ENCODE measurements at regions not wholly inside any gene's neighbourhood (a gene's known extent, or its start where the extent isn't known, plus 50 kb on each side); places are given as distances from the start of the nearest gene placed in this dataset.
"Not testable (repeated sequence)": the region's sequence is repeated elsewhere in the genome, so short reads cannot be mapped to it uniquely, and the experiment has no call there.

DNA sequence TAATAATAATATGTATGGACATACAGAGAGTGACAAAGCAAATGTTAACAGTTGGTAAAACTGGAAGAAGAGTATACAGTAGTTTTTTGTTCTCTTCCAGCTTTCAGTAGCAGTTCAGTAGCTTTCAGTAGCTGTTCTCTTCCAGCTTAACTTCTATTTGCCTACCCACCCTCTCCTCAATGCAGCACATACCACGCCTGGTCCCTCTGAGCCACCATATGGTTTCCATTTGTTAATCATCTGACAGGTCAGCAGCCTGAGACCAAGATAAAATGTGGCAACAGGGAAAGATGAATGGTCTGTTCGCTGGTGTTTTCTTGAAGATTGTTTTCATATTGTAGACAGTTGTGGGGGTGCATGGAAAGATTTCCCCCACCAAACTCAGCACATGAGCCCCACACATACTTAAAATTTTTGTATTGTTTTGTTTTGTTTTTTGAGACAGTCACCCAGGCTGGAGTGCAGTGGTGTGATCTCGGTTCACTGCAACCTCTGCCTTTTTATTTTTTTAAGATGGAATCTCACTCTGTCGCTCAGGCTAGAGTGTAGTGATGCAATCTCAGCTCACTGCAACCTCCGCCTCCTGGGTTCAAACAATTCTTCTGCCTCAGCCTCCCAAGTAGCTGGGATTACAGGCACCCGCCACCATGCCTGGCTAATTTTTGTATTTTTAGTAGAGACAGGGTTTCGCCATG, 56.8 kb downstream of the ATP6V0E2 start:
- intact Hi-C loops (cut with DNase I; ENCODE audit: low total_unique reads); H3K4me1 ChIP-seq; H3K9me3 ChIP-seq; H3K27ac ChIP-seq; H3K27me3 ChIP-seq; in situ Hi-C loops (cut with MboI; ENCODE audit: low pct_ligation_motif_present in 1 of 4, low pct_unique_long_range_greater_than_20kb in 1 of 4, low sequenced_read_pairs in 3 of 4); DNase-seq; H3K4me3 ChIP-seq; H3K36me3 ChIP-seq: not testable (repeated sequence)
- WGBS, 2 donors (ENCODE audit: low coverage in 1 of 2) = 42 to 70% methylated on average over 2 to 7 of the region's 7 CpGs

DNA sequence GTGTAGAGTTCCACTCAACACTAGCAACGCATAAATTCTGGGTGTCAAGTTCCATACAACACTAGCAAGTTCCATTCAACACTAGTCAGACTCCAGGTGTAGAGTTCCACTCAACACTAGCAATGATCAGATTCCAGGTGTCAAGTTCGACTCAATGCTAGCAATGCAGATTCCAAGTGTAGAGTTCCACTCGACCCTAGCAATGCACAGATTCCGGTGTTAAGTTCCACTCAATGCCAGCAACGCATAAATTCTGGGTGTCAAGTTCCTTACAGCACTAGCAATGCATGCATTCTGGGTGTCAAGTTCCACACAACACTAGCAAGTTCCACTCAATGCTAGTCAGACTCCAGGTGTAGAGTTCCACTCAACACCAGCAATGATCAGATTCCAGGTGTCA, 60.0 kb downstream of the ATP6V0E2 start:
- H3K27ac ChIP-seq; H3K36me3 ChIP-seq; H3K27me3 ChIP-seq; DNase-seq; intact Hi-C loops (cut with DNase I; ENCODE audit: low total_unique reads); H3K9me3 ChIP-seq; H3K4me1 ChIP-seq; H3K4me3 ChIP-seq; in situ Hi-C loops (cut with MboI; ENCODE audit: low pct_ligation_motif_present in 1 of 4, low pct_unique_long_range_greater_than_20kb in 1 of 4, low sequenced_read_pairs in 3 of 4): not testable (repeated sequence)
- 33% methylated on average over 1 of the region's 5 CpGs; no CpG with 5 or more reads in 1 of the 2 donors for WGBS, 2 donors (ENCODE audit: low coverage in 1 of 2)

DNA sequence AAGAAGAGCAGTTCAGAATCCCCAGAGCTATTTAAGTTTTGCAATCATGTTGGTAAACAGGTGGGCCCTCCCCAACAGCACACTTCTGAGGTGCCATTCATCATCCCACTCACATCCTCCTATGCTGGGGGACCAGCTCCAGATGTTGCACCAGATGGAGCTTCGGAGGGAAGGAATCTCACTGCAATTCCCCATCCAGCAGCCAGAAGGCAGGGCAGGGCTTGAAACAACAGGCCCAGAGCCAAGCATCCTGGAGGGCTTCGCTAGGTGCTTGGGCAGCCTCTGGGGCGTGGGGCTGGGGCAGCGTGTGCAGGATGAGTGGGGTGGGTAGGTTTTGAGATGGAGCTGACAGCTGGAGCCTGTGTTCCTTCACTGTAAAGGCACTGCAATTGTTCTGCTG, 73.6 kb downstream of the ATP6V0E2 start:
- H3K9me3 ChIP-seq; H3K27me3 ChIP-seq; H3K27ac ChIP-seq; H3K4me1 ChIP-seq; DNase-seq; H3K4me3 ChIP-seq; H3K36me3 ChIP-seq; in situ Hi-C loops (cut with MboI; ENCODE audit: low pct_ligation_motif_present in 1 of 4, low pct_unique_long_range_greater_than_20kb in 1 of 4, low sequenced_read_pairs in 3 of 4); intact Hi-C loops (cut with DNase I; ENCODE audit: low total_unique reads): not testable (repeated sequence)
- no CpG with 5 or more reads among the region's 4 CpGs for WGBS, 2 donors (ENCODE audit: low coverage in 1 of 2)

DNA sequence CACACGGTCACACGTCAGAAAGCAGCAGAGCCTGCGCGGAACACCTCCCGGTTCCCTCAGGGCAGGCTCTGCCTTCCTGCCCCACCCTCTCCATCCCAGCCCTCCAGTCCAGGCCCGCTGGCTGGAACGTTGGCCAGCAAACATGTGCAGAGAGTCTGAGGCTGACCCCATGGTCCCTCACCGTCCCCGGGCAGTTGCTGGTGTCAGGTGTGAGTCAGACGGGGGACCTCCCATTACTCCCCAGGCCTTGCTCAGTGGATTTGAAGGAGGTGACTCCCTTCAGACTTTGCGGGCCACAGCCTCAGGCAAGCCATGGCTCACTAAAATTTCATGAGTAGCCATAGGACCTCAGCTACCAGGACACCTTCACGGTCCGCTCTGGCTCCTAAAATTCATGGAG, 74.7 kb downstream of the ATP6V0E2 start:
- H3K9me3 ChIP-seq; H3K36me3 ChIP-seq; DNase-seq; in situ Hi-C loops (cut with MboI; ENCODE audit: low pct_ligation_motif_present in 1 of 4, low pct_unique_long_range_greater_than_20kb in 1 of 4, low sequenced_read_pairs in 3 of 4); H3K27me3 ChIP-seq; H3K27ac ChIP-seq; intact Hi-C loops (cut with DNase I; ENCODE audit: low total_unique reads); H3K4me3 ChIP-seq; H3K4me1 ChIP-seq: not testable (repeated sequence)
- WGBS, 2 donors (ENCODE audit: low coverage in 1 of 2) = 80 to 97% methylated on average over 1 to 6 of the region's 13 CpGs

DNA sequence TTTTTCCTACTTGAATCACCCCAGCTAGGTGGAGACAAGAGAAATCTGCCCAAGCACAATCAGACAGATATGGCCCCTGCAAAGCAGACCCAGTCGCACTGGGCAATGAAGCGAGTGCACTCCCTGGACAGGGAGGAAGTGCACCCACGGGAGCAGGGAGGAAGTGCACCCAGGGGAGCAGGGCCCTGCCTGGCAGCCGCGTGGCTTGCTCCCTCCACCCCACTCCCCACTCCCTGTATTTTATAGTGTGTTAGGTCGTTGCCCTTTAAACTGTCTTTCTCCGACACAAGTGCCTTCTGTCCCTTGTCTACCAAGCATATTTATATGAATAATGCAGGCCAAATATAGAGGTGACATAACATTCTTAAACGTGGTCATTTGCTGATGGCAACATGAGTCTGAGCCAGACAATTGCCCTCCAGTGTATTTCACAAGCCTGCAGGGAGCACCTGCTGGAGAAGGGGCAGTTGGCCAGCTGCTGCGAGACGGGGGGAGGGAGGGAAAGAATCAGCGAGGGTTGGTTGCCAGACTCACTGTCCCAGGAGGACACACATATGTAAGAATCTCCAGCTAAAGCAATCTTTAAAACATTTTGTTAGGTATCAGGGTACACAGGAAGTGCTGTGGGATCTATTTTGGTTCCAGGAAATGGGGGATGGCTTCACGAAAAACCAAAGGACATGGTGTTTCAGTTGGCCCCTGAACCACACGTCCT, 76.3 kb downstream of the ATP6V0E2 start:
- H3K4me3 ChIP-seq; H3K9me3 ChIP-seq; DNase-seq; intact Hi-C loops (cut with DNase I; ENCODE audit: low total_unique reads); H3K27me3 ChIP-seq; H3K27ac ChIP-seq; H3K4me1 ChIP-seq; H3K36me3 ChIP-seq; in situ Hi-C loops (cut with MboI; ENCODE audit: low pct_ligation_motif_present in 1 of 4, low pct_unique_long_range_greater_than_20kb in 1 of 4, low sequenced_read_pairs in 3 of 4): not testable (repeated sequence)
- WGBS, 2 donors (ENCODE audit: low coverage in 1 of 2) = 57 to 62% methylated on average over 2 to 8 of the region's 13 CpGs

DNA sequence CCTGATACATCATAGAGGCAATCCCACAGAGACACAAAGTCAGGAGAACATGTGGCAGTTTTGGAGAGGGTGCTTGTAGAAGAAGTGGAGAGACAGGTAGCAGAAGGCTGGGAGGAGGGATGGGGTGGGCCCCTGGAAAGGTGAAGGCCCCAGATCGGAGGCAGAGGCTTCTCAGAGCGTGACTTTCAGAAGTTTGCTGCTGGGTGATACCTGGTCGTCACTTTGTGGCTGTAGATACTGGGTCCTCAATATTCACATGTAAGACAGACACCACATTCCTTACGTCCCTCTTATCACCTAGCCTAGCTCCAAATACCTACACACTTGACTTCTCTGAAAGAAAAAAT, 76.8 kb downstream of the ATP6V0E2 start:
- H3K4me1 ChIP-seq; H3K27me3 ChIP-seq; H3K9me3 ChIP-seq; intact Hi-C loops (cut with DNase I; ENCODE audit: low total_unique reads); H3K27ac ChIP-seq; H3K4me3 ChIP-seq; H3K36me3 ChIP-seq; in situ Hi-C loops (cut with MboI; ENCODE audit: low pct_ligation_motif_present in 1 of 4, low pct_unique_long_range_greater_than_20kb in 1 of 4, low sequenced_read_pairs in 3 of 4); DNase-seq: not testable (repeated sequence)
- no CpG with 5 or more reads among the region's 4 CpGs for WGBS, 2 donors (ENCODE audit: low coverage in 1 of 2)

DNA sequence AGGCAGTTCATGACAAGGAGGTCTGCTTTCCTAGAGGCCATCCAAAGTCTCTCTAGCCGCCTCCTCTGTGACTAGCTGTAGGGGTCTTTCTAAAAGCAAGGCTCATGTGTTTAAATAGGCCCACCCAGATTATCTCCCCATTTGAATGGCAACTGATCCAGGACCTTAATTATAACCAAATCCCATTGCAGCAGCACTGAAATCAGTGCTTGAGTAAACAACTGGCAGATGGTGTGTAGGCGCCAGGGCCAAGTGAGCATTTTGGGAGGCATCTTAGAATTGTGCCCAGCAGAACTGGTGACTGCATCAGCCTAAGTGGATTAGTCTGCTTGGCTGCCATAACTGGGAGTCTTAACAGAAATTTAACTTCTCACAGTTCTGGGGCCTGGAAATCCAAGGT, 77.8 kb downstream of the ATP6V0E2 start:
- H3K27me3 ChIP-seq; H3K27ac ChIP-seq; intact Hi-C loops (cut with DNase I; ENCODE audit: low total_unique reads); DNase-seq; H3K36me3 ChIP-seq; in situ Hi-C loops (cut with MboI; ENCODE audit: low pct_ligation_motif_present in 1 of 4, low pct_unique_long_range_greater_than_20kb in 1 of 4, low sequenced_read_pairs in 3 of 4); H3K4me3 ChIP-seq; H3K9me3 ChIP-seq; H3K4me1 ChIP-seq: not testable (repeated sequence)
- WGBS, 2 donors (ENCODE audit: low coverage in 1 of 2) = 97% methylated on average over 2 of the region's 2 CpGs; no CpG with 5 or more reads in 1 of the 2 donors

DNA sequence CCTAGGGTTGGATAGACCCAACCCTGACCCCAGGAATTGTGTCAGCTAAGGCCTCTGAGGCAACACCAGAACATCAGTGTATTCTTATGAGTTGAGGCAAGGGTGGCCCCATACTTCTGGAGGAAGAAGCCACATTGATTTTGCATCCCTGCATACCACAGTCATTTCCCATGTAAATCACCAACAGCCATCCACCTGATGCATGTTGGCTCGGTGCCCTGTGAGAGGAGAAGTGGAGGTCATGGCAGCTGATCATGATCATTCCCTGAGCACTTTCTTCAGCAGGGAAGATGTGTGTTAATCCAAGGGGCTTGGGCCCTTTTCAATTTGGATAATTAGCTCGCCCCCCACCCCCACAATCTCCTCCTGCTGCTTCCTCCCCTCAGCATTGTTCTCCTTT, 85.1 kb downstream of the ATP6V0E2 start:
- DNase-seq = not testable (repeated sequence)
- WGBS, 2 donors (ENCODE audit: low coverage in 1 of 2) = 85% methylated on average over 2 of the region's 2 CpGs; no CpG with 5 or more reads in 1 of the 2 donors

DNA sequence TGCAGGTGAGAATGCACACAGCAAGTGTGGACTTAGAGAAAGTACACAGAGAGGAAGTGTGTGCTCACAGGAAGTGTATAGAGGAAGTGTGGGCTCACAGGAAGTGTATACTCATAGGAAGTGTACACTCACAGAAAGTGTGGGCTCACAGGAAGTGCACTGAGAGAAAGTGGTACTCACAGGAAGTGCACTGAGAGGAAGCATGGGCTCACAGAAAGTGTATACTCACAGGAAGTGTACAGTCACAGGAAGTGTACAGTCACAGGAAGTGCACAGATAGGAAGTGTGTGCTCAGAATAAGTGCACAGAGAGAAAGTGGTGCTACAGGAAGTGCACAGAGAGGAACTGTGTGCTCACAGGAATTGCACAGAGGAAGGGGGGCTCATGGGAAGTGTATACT, 87.1 kb downstream of the ATP6V0E2 start:
- H3K4me1 ChIP-seq; DNase-seq; in situ Hi-C loops (cut with MboI; ENCODE audit: low pct_ligation_motif_present in 1 of 4, low pct_unique_long_range_greater_than_20kb in 1 of 4, low sequenced_read_pairs in 3 of 4); H3K27ac ChIP-seq; H3K36me3 ChIP-seq; H3K9me3 ChIP-seq; intact Hi-C loops (cut with DNase I; ENCODE audit: low total_unique reads); H3K4me3 ChIP-seq; H3K27me3 ChIP-seq: not testable (repeated sequence)

More for the DNA sequence above, 85.1 kb downstream of the ATP6V0E2 start:
- H3K27me3 ChIP-seq; in situ Hi-C loops (cut with MboI; ENCODE audit: low pct_ligation_motif_present in 1 of 4, low pct_unique_long_range_greater_than_20kb in 1 of 4, low sequenced_read_pairs in 3 of 4); H3K9me3 ChIP-seq; H3K27ac ChIP-seq; intact Hi-C loops (cut with DNase I; ENCODE audit: low total_unique reads); H3K36me3 ChIP-seq; H3K4me1 ChIP-seq; H3K4me3 ChIP-seq: not testable (repeated sequence)

DNA sequence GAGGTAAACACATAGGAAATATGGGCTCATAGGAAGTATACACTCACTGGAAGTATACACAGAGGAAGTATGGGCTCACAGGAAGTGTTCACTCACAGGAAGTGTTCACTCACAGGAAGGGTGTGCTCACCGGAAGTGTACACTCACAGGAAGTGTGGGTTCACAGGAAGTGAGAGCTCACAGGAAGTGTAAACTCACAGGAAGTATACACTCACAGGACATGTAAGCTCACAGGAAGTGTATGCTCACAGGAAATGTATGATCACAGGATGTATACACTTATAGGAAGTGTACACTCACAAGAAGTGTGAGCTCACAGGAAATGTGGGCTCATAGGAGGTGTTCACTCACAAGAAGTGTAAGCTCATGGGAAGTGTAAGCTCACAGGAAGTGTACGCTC, 88.1 kb downstream of the ATP6V0E2 start:
- H3K27ac ChIP-seq; DNase-seq; H3K4me1 ChIP-seq; H3K36me3 ChIP-seq; intact Hi-C loops (cut with DNase I; ENCODE audit: low total_unique reads); in situ Hi-C loops (cut with MboI; ENCODE audit: low pct_ligation_motif_present in 1 of 4, low pct_unique_long_range_greater_than_20kb in 1 of 4, low sequenced_read_pairs in 3 of 4); H3K4me3 ChIP-seq; H3K9me3 ChIP-seq; H3K27me3 ChIP-seq: not testable (repeated sequence)
- WGBS, 2 donors (ENCODE audit: low coverage in 1 of 2) = 60 to 73% methylated on average over 1 to 2 of the region's 2 CpGs

DNA sequence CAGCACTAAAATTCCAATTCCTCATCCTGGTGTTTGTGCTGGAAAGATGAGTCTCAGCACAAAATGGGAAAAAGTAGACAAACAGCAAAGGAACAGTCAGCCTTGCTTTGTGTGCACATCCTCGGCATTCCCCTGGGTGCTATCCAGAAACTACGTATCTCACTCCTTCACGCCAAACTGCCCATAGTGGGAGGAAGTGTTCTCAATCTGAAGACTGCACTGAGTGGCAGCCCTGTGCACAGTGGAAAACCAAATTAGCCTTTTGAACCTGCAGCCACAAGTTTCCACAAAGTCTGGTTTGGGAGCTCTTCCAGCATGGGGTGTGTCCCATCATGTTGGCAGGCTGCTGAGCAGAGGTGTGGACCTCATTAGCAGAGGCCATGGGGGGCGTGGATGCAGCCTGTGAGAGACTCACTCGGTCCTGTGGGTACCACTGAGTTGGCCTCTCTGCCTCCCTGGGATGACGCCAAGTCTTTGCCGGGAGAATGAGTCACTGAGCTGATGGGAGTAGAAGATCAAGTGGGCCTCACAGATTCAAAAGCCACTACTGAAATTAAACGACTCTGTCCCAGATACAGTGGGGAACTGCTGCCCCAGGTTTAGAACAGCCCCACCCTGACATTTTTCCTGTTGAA, 89.0 kb downstream of the ATP6V0E2 start:
- H3K9me3 ChIP-seq; H3K27me3 ChIP-seq; H3K4me3 ChIP-seq; DNase-seq; H3K27ac ChIP-seq; intact Hi-C loops (cut with DNase I; ENCODE audit: low total_unique reads); in situ Hi-C loops (cut with MboI; ENCODE audit: low pct_ligation_motif_present in 1 of 4, low pct_unique_long_range_greater_than_20kb in 1 of 4, low sequenced_read_pairs in 3 of 4); H3K4me1 ChIP-seq; H3K36me3 ChIP-seq: not testable (repeated sequence)
- 54 to 80% methylated on average over 4 to 8 of the region's 8 CpGs for WGBS, 2 donors (ENCODE audit: low coverage in 1 of 2)
